ENCODE measurements at regions not wholly inside any gene's neighbourhood (a gene's known extent, or its start where the extent isn't known, plus 50 kb on each side); places are given as distances from the start of the nearest gene placed in this dataset.

- TF ChIP-seq CTCF (IDR thresholded peaks at IDR 0.05) (no peak), POLR2A (IDR thresholded peaks at IDR 0.05) (no peak)
Observed at GRCh38 chr6:27112974-27113373, 134.5 kb upstream of the PRSS16 start.

Measured in thyroid gland (tissue), 4 donors.